ENCODE measurements at regions not wholly inside any gene's neighbourhood (a gene's known extent, or its start where the extent isn't known, plus 50 kb on each side); places are given as distances from the start of the nearest gene placed in this dataset.

DNA sequence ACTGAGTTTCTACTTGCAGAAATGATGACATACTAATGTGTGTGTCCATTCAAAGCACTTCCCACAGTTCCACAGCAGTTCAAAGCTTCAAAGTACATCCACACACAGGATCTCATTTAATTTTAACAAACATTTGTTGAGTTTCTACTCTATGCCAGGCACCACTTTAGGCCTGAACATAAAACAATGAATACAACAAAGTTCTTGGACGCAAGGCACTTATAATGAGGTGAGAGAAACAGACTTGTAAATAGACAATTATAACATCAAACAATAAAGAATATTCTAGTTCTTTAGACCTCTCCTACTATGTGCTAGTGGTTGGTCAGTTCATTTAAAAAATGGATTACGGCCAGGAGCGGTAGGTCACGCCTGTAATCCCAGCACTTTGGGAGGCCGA, 82.0 kb upstream of the SPANXB1 start:
- TF ChIP-seq, protein P1, sequence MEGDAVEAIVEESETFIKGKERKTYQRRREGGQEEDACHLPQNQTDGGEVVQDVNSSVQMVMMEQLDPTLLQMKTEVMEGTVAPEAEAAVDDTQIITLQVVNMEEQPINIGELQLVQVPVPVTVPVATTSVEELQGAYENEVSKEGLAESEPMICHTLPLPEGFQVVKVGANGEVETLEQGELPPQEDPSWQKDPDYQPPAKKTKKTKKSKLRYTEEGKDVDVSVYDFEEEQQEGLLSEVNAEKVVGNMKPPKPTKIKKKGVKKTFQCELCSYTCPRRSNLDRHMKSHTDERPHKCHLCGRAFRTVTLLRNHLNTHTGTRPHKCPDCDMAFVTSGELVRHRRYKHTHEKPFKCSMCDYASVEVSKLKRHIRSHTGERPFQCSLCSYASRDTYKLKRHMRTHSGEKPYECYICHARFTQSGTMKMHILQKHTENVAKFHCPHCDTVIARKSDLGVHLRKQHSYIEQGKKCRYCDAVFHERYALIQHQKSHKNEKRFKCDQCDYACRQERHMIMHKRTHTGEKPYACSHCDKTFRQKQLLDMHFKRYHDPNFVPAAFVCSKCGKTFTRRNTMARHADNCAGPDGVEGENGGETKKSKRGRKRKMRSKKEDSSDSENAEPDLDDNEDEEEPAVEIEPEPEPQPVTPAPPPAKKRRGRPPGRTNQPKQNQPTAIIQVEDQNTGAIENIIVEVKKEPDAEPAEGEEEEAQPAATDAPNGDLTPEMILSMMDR (IDR thresholded peaks at IDR 0.05): no peak
- TF ChIP-seq POLR2A (IDR thresholded peaks at IDR 0.05): no peak
